Kidney capillary endothelial cell (primary cell): ENCODE measurements at regions not wholly inside any gene's neighbourhood (a gene's known extent, or its start where the extent isn't known, plus 50 kb on each side); places are given as distances from the start of the nearest gene placed in this dataset.

ENCODE experiments used
- DNase-seq: peaks from one replicate; pipeline ENCODE4 v3.0.0-alpha.2; 2018; ENCODE audit warnings: low spot score

DNA sequence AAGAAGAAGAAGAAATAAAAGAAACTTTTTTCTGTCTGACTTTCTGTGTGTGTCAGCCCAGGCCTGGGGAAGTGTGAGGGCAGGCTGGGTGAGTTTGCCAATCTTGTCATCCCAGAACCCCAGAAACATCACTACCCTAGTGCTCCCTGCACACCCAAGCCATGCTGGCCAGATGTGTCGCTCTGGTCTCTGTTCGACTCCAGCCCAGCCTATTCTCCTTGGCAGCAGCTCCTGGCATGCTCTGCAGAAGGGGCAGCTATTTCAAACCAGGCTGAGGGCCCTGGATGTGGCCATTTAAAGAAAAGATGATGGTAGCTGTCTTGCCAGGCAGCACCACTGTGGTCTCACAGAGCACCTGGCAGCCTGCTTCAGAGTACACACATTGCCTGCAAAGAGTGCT is 334.1 kb downstream of the RPS24 start:
- DNase-seq: no peak

DNA sequence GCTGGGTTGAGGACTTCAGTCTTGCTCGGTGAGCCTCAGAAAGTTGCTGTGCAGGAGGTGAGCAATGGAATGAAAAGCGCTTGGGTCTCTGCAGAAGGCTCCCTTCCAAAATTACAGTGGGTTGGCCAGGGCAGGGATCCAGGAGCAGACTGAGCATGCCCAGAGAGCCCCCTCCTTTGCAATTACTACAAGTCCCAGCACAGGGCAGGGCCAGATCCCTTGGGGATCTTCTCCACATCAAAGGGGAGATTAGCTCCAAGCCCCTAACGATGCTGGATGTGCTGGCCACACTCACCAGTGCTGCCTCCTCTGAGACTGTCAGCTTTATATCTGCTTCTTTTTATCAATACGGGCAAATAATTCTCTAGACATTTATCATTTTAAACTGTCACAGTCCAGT is 337.5 kb downstream of the RPS24 start:
- DNase-seq: no peak

DNA sequence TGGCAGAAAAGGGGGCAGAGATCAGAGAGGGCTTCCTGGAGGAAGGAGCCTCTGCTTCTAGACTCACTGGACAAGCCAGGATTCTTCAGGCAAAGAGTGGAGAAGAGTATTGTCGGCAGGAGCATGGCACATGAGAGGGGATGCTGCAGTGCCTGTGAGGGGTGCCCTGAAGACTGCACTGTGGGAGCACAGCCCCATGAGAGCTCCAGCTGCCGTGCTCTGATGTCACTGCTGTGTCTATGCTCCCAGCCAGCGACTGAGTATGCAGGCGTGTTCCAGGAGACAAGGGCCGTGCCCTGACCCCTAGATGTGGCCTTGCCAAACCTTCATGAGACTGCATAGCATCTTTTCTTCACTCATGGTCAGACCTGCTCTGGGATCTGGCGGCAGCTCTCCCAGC is 339.1 kb downstream of the RPS24 start:
- DNase-seq: no peak

DNA sequence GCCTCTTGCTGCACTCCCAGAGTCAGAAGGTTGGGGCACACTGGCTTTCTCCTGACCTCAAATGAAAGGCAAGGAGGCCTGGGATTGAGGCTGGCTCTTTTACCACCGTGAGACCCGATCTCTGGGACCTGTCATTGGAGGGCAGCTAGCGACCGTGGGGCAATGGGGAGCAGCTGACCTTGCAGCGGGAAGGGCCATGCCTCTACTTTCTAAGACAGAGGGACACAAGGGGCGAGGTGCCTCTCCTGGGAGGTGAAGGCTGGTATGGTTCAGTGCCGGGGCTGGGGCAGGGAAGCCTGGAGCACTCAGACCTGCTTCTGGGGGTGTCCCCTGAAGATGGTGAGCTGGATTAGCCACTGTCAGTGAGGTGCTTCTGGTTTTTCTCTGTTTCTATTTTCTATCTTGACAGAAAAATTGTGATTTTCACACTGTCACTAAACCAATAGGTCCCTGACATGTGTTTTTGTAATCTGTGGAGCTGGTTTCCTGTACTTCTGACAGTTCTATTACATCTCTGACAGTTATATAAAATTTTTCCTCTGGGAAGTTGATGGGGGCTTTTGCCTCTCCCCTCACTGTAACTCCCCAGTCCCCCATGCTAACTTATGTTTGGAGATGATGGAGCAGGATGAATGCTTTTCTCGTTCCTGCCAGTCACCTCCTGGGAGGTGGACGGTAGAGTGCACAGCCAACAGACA is 340.8 kb downstream of the RPS24 start:
- no peak for DNase-seq

DNA sequence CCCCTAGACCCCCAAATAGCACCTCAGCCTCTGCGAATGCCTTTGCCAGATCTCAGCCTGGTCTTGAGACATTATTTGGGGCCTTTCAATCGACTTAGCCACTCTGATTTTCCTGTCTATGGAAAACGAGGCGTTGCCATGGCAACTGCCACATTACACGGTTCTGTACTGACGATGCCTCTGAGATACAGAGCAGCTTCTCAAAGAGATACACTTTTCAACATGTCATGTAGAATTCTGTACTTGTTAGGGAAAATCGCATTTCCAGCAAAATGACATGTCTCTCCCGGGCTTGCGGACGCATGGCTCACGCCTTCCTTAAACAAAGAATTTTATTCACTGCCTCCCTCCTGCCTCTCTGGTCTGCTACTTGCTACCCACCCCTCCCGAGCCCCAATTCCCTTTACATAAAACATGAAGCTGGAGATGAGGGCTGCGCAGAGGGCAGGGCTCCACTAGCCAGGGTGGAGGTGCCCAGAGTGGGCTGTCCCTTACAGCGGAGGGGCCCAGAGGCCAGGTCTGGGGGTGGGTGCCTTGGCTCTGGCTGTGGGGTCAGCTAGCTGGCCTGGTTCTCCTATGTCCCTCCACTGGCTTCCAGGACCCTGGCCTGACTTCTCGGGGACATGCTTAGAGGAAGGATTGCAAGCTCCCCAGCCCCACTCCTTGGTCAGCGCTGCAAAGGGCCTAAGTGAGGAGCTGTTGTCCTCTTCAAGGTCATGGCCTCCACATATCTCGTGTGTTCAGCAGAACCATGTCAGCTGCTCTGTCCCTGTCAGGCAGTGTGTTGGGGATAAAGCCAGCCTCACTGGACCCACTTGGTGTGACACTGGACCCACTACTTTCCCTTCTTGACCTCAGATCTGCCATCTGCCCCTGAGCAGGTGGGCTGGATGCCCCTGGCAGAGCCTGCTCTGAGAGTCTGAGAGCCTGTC is 342.5 kb downstream of the RPS24 start:
- DNase-seq: no peak

DNA sequence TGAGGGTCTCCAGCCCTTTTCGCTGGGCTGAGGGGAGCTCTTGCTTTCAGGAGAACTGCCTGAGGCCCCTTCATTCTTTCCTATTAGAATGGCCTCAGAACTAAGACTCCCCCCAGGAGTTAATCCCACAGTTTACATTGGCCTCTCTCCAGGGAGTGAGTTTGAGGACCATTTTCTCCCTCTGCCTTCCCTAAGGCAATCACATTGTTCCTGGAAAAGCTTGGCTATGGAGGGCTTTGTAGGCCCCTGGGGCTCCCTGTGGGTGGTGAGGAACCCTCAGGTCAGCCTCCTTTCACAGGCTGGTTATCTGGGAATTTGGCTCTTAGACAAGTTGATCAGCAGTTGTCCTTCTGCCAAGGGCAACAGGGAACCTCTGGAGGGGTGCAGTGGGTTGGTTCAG is 343.7 kb downstream of the RPS24 start:
- DNase-seq: no peak

DNA sequence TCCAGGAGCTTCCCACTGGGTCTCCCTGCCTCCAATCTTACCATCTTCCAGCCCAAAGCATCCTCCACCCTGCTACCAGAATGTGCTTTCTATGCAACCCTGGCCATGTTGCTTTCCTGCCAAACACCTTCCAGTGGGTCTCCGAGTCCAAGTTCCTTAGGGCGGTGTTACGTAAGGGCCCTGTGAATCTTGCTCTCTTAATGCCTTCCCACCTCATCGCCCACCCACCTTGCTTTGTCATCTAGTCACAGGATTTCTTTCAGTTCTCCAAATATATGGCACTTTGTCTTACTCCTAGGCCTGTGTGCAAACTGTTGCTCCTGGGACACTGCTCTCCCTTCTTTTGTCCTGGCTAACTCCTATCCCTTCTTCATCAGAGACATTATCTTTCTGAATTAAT is 344.5 kb downstream of the RPS24 start:
- DNase-seq: no peak

DNA sequence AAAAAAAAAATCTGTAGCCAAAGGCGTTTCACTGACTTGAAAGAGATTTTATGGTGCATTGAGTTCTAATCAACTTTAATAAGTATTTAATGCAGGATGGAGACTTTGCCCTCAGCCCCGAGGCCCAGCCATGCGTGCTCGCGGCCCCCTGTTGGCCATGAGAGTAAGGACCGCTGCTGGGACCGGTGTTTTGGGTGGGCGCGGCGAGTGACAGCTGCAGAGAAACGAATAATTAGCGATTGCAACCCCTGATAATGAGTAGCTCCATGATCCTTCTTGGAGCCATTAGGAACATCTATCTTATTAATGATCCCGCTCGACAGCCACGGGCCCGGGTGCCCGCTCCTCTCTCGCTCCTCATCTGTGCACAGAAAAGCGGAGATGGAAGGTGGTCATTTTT is 347.4 kb downstream of the RPS24 start:
- DNase-seq: no peak

DNA sequence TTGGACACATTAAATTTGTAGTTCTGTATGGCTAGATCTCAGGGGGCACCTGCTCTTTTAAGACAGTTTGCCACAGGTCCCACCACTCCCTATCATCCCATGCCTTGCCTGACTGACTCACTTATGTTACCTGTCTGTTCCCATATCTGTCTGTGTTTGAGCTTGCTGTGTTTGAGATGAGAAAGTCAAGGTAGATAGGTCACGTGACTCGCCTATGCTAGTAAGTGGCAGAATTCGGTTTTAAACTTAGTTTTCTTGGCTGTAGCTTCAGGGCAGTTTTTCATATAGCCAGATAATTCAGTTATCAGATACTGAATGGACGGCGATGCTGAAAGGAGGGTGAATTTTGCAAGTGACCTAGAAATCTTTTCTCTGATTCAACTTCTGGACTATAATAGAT is 348.4 kb downstream of the RPS24 start:
- no peak for DNase-seq

DNA sequence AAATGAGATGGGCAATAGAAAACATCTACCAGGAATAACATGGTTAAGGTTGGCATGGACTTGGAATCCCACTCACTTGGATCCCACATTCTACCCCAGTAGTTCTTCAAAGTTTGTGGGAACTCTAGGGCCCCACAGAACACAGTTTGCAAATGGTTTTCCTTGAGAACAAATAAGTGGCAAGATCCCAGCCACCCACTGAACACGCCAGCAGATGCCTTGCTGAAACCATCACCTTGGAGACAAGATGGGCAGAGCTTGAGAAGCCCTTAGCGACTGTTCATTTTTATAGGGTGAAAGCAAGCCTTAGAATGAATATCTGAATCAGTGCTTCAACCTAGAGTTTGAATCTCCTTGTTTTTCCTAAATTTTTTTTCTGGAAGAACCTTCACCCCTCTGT is 349.1 kb downstream of the RPS24 start:
- no peak for DNase-seq

DNA sequence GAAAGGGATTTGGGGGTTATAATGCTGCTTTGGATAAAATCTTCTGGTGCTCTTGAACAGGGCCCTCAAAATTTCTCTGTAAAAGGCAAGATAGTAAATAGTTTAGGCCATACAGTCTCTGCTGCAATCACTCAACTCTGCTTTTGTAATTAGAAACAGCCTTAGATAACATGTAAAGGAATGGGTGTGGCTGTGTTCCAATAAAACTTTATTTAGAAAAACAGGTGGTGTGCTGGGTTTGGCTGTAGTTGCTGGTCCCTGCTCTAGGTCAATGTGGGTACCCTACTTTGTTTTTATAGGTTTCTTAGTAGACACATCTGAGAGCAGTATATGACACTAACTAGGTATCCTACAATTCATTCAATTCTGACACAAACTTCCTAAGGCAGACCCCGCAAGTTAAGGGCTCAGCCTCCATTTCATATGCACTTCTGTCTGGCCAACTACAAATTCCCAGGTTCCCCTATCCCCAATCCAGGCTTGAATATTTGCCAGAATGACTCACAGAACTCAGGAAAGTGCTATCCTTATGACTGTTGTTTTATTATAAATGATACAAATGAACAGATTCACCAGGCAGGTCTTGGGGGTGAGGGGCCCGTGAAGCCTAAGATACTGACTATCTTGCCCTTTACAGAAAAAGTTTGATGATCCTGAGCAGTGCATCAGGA is 349.9 kb downstream of the RPS24 start:
- no peak for DNase-seq

DNA sequence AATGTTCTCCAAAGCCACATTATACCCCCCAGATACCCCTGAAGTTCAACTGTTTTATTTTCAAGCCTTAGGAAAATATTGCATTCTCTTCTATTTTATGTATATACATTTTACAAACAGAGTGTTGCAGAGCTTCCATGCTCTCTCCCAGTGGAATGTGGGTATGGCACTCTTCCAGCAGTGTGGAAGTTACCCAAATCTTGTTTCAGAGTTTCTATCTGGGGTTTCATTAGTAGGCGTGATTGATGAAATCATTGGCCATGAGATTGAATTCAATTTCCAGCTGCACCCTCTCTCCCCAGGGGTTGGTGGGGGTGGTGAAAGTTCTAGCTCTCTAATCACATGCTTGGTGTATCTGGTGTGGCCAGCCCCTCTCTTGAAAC is 350.4 kb downstream of the RPS24 start:
- DNase-seq: no peak

DNA sequence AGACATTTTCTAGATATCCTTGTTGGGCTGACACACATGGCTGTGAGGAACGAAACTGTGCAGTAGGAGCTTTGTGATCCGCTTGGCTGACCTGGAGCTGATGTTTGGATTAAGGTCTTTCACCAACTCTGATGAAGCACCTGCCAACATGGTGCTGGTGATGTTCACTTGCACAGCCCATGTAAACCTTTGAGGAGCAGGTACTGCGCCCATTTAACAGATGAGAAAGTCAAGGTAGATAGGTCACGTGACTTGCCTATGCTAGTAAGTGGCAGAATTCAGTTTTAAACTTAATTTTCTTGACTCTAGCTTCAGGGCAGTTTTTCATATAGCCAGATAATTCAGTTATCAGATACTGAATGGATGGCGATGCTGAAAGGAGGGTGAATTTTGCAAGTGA is 351.9 kb downstream of the RPS24 start:
- DNase-seq: no peak

DNA sequence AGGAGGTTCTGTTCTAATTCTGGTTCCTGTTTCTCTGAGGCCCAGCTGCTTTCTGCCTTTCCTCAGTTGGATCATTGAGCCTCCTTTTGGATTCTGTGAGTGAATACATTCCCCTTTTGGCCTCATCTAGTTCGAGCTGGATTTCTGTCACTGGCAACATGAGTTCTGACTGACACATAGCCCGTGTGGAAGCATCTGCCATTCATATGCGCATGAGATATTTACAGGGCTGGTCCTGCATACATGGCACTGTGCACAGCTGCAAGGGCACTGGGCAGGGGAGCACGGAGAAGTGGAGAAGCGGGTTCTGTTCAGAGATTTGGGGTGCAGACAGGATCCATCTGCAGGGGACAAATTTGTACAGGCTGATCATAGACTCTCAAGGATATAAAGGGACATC is 352.8 kb downstream of the RPS24 start:
- DNase-seq: no peak

DNA sequence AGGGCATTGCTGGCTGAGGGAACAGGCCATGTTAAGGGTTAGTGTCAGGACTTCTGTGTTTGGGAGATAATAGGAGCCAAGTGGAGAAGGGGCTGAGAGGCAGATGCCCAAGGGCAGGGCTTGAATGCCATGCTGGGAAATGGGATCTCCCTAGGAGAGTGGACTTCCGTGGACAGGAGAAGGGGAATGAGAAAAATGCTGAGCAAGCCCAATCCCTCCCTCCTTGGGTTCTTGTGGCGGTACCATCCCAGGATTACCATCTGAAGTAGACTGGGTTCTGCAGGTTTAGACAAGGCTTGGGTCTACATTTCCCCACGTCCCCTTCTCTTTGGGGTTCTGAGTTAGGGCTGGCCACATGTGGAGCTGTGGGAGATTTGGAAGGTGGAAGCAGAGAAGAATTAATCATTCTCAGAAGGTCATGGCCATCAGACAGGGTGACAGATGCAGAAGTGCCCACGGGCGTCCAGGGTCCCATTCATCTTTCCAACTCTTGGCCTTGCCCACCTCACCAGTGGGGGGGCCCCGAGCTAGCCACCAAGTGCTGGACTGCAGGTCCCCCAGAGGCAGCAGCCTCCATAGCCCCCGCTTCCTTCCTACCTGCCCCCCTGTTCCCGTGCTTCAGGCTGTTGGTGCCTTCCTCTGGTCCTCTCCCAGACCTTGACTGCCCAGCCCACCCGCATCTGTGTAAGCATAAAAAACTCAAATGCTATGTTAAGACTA is 354.8 kb downstream of the RPS24 start:
- no peak for DNase-seq

DNA sequence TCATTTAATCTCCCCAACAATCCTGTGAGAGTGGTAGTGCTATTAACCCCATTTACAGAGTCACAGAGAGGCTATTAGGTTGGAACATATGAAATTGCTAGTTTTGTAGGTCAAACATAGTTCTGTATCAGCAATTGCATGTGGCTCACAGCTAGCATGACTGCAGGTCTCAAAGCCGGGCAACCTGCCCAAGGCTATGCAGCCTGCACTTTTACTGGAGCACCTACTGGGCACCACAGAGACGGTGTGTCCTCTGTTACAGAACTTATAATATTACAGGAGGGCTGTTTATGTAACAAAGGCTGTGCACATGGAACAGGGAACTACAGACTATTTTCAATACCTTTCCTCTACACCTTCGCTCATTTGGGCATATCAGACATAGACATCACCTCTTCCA is 355.8 kb downstream of the RPS24 start:
- no peak for DNase-seq

DNA sequence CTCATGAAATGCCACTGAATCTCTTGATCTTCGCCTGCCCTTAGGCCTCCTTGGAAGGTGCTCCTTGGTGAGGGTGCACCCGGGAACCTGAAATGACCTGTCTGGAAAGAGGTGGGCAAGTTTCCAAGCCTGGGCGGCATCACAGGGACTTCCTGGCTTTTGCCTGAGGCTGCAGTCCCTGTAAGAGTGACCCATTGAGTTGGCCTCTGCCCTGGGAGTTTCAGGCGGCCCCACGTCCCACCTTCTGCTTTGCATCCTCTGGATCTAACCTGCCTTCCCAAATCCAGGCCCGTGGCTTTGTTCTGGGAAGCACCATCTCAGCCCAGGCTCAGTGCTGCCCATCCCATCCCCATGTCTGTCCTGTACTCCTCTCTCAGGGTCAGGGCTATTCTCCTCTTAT is 356.4 kb downstream of the RPS24 start:
- no peak for DNase-seq

DNA sequence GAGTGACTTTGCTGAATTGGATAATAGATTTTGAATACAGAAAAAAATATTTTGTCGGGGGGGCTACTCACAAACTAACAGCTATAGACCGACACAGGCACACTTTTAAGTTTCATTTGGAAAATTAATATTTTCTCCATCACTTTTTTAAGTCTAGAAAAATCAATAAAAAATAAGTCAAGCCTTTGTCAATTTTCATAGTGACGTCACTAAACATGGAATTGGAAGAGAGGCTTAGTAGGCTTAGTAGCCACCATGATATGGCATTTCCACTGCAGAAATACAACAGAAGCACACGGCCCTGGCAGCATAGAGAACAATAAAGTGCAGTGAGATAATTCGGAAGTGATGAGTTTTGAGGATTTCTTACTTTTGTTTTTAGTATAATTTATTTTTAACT is 357.2 kb downstream of the RPS24 start:
- no peak for DNase-seq

DNA sequence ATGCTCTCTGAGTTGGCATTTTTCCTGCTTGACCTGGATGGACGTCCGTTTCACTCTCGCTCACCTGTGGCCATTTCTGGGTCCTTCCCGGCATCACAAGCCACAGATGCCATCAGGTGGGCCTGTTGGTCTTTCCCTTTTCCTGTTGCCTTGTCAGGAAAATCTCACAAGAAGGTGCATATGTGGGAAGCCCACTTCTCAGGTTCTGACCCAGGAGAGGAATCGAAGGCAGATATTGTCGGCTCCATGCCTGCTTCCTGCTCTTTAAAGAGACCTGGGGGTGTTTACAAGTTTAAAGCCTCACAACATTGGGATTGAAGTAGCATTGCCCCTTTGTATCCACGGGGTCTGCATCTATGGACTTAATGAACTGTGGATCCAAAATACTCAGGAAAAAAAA is 357.9 kb downstream of the RPS24 start:
- no peak for DNase-seq

DNA sequence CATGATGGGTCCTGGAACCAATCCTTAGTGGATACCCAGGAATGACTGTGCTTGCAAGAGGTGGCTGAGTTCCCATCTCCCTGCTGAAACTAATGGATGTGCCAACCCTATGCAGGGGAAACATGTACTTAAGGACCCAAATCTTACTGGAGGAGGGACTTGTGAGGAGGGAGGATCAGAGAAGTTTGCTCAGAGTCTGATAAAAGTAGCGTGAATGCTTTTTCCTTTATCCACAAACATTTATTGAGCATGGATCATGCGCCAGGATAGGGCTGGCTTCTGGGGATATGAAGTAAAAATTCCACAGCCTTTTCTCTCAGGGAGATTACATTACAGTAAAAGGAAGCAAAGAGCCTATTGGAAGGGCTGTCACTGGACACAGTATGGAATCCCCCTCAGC is 358.5 kb downstream of the RPS24 start:
- no peak for DNase-seq

DNA sequence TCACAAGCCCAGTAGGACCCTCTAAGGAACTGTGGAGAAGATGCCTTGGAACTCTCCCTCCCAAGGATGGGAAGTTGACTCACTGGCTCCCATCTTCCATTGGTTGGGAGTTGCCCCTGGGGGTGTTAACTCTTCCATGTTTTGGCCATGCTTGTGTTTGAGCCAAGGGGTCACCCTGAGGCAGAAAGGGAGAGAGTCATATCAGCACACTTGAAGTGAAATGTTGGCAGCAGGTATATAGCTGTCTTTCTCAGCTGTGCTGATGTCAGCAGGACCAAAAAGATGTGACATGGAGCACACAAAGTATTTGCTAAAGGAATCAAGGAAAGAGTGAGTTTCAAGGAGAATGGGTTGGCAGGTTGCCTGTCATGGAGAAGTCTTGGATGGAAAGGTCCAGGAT is 359.4 kb downstream of the RPS24 start:
- DNase-seq: no peak

DNA sequence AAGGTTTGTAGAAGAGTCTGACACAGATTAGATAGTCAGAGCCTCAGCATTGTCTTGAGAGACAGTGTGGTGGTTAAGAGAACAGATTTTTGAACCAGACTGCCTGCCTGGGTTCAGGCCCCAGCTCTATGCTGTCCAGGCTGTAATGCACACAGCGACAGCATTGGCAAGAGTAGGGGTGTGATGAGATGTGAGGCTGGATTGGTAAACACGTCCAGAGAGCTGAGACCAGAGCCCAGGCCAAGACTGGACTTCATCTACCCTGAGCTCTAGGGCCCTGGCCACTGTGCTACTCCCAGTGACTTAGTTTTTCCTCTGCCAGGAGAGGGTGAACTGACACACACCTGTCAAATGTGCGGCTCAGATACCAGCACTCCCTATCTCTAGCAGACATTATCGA is 360.4 kb downstream of the RPS24 start:
- no peak for DNase-seq

DNA sequence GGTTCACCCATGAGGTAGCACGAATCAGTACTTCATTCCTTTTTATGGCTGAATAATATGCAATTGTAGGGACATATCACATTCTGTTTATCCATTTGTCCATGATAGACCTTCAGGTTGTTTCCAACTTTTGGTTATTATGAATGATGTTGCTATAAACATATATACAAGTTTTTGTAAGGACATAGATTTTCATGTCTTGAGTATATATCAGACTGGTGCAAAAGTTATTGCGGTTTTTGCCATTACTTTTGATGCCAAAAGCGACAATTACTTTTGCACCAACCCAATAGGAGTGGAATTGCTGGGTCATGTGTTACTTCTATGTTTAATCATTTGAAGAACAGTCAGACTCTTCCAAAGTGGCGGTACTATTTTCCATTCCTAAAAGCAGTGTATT is 361.5 kb downstream of the RPS24 start:
- no peak for DNase-seq
